DND-41 (cell line): ENCODE measurements at regions not wholly inside any gene's neighbourhood (a gene's known extent, or its start where the extent isn't known, plus 50 kb on each side); places are given as distances from the start of the nearest gene placed in this dataset.
"Not testable (repeated sequence)": the region's sequence is repeated elsewhere in the genome, so short reads cannot be mapped to it uniquely, and the experiment has no call there.

Source experiments
- CTCF ChIP-seq: IDR thresholded peaks from 2 replicates; pipeline ENCODE4 v1.5.1; 2012; ENCODE audit warnings: borderline replicate concordance, low read length, moderate library complexity, mild to moderate bottlenecking; ENCODE audit not compliant: poor library complexity, severe bottlenecking; ENCODE audit errors: extremely low read depth
- EZH2 ChIP-seq: IDR thresholded peaks from 3 replicates; pipeline ENCODE4 v1.6.1; 2012; ENCODE audit warnings: borderline replicate concordance, low read depth, mild to moderate bottlenecking, moderate library complexity, low read length, inconsistent platforms; ENCODE audit not compliant: severe bottlenecking

DNA sequence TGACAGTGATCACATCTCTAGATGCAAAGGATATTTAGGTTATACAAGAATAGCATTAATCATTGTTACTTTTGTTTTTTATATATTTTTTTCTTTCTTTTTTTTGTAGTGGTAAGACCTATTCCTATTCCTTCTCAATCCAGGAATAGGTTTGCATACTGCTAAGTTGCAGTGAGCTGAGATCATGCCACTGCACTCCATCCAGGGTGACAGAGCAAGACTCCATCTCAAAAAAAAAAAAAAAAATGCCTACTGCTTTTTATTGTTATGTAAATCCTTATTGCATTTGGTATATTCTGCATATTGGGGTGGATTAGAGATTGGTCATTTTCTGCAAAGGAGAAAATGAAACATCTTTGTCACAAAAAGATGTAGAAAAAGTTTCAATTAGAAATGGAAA, 138.2 kb upstream of the FOLH1 start:
- not testable (repeated sequence) for TF ChIP-seq CTCF, EZH2
